ENCODE measurements at regions not wholly inside any gene's neighbourhood (a gene's known extent, or its start where the extent isn't known, plus 50 kb on each side); places are given as distances from the start of the nearest gene placed in this dataset.

GRCh38 chr3:187947927-187948682 is 202.8 kb upstream of the BCL6 start:
- Mint-ChIP-seq H3K27me3 (ENCODE audit: insufficient read depth, unreplicated experiment) (no peaks in the 10 kb centered on the region), H3K9me3 (ENCODE audit: unreplicated experiment) (no peaks in the 10 kb centered on the region), H3K4me3 (ENCODE audit: unreplicated experiment) (no peak overlapping the region), H3K4me1 (ENCODE audit: low read depth, unreplicated experiment) (peaks cover 7% of the 10 kb centered on the region), H3K27ac (ENCODE audit: unreplicated experiment) (no peak overlapping the region), H3K36me3 (ENCODE audit: insufficient read depth, unreplicated experiment) (no peaks in the 10 kb centered on the region)
- intact Hi-C loops (cut with micrococcal nuclease; ENCODE audit: unreplicated experiment): no loop called here
- no peak for DNase-seq
- BruUV-seq (replicated peaks): no TSS peak
- Histone ChIP-seq H3K27me3 (replicated peaks; ENCODE audit: control insufficient read depth, insufficient read depth, low read length) (no peaks in the 10 kb centered on the region), H3K4me1 (peaks cover 16% of the 10 kb centered on the region), H3K4me3 (ENCODE audit: low read depth, low read length) (no peak overlapping the region), H3K36me3 (ENCODE audit: control insufficient read depth, insufficient read depth, low read length) (no peaks in the 10 kb centered on the region), H3K9me3 (no peaks in the 10 kb centered on the region)
- POLR2A ChIA-PET: no interaction called here
- CTCF ChIA-PET: no interaction called here
- TF ChIP-seq CTCF (IDR thresholded peaks at IDR 0.05; ENCODE audit: insufficient read depth in 1 of 2, low read depth in 1 of 2, low read length in 1 of 2, severe bottlenecking in 1 of 2, unreplicated experiment in 1 of 2): no peak

GRCh38 chr3:187949093-187949820 is 204.0 kb upstream of the BCL6 start:
- no TSS peak for BruUV-seq (replicated peaks)
- peaks cover 9% of the 10 kb centered on the region for H3K4me1 Mint-ChIP-seq (ENCODE audit: low read depth, unreplicated experiment)
- CTCF ChIA-PET: no interaction called here
- no peaks in the 10 kb centered on the region for H3K9me3 ChIP-seq
- H3K4me3 Mint-ChIP-seq (ENCODE audit: unreplicated experiment): no peak overlapping the region
- no peaks in the 10 kb centered on the region for H3K27me3 ChIP-seq (replicated peaks; ENCODE audit: control insufficient read depth, insufficient read depth, low read length)
- H3K27me3 Mint-ChIP-seq (ENCODE audit: insufficient read depth, unreplicated experiment): no peaks in the 10 kb centered on the region
- no peak overlapping the region for H3K27ac Mint-ChIP-seq (ENCODE audit: unreplicated experiment)
- no peak overlapping the region for H3K4me3 ChIP-seq (ENCODE audit: low read depth, low read length)
- no peak for DNase-seq
- no peaks in the 10 kb centered on the region for H3K9me3 Mint-ChIP-seq (ENCODE audit: unreplicated experiment)
- POLR2A ChIA-PET: no interaction called here
- intact Hi-C loops (cut with micrococcal nuclease; ENCODE audit: unreplicated experiment): no loop called here
- TF ChIP-seq CTCF (IDR thresholded peaks at IDR 0.05; ENCODE audit: insufficient read depth in 1 of 2, low read depth in 1 of 2, low read length in 1 of 2, severe bottlenecking in 1 of 2, unreplicated experiment in 1 of 2): no peak
- peaks cover 6% of the 10 kb centered on the region for H3K4me1 ChIP-seq
- H3K36me3 Mint-ChIP-seq (ENCODE audit: insufficient read depth, unreplicated experiment): no peaks in the 10 kb centered on the region
- H3K36me3 ChIP-seq (ENCODE audit: control insufficient read depth, insufficient read depth, low read length): no peaks in the 10 kb centered on the region

GRCh38 chr3:187950671-187951070 is 203.3 kb upstream of the LPP start:
- H3K4me3 ChIP-seq (ENCODE audit: low read depth, low read length): no peak overlapping the region
- Mint-ChIP-seq H3K4me1 (ENCODE audit: low read depth, unreplicated experiment) (peaks cover 20% of the 10 kb centered on the region), H3K27ac (ENCODE audit: unreplicated experiment) (no peak overlapping the region), H3K9me3 (ENCODE audit: unreplicated experiment) (no peaks in the 10 kb centered on the region), H3K36me3 (ENCODE audit: insufficient read depth, unreplicated experiment) (no peaks in the 10 kb centered on the region), H3K27me3 (ENCODE audit: insufficient read depth, unreplicated experiment) (no peaks in the 10 kb centered on the region), H3K4me3 (ENCODE audit: unreplicated experiment) (no peak overlapping the region)
- no peak for DNase-seq
- H3K4me1 ChIP-seq: peaks cover 11% of the 10 kb centered on the region
- no peak for TF ChIP-seq CTCF (IDR thresholded peaks at IDR 0.05; ENCODE audit: insufficient read depth in 1 of 2, low read depth in 1 of 2, low read length in 1 of 2, severe bottlenecking in 1 of 2, unreplicated experiment in 1 of 2)
- intact Hi-C loops (cut with micrococcal nuclease; ENCODE audit: unreplicated experiment): no loop called here
- H3K27me3 ChIP-seq (replicated peaks; ENCODE audit: control insufficient read depth, insufficient read depth, low read length): no peaks in the 10 kb centered on the region
- BruUV-seq (replicated peaks): no TSS peak
- no peaks in the 10 kb centered on the region for H3K9me3 ChIP-seq
- CTCF ChIA-PET: no interaction called here
- POLR2A ChIA-PET: no interaction called here
- no peaks in the 10 kb centered on the region for H3K36me3 ChIP-seq (ENCODE audit: control insufficient read depth, insufficient read depth, low read length)

All from Caco-2 (cell line).